Nephron (organoid): ENCODE measurements at regions not wholly inside any gene's neighbourhood (a gene's known extent, or its start where the extent isn't known, plus 50 kb on each side); places are given as distances from the start of the nearest gene placed in this dataset.

Experiments used
- H3K27ac Mint-ChIP-seq, 3 experiments: 2 replicates each; pipeline ENCODE4 v1.8.0; 2020; ENCODE audit warnings: mixed read lengths in 3 of 3, mild to moderate bottlenecking in 2 of 3, moderate library complexity in 1 of 3
- H3K27me3 Mint-ChIP-seq: 2 replicates; pipeline ENCODE4 v1.8.0; 2021; ENCODE audit warnings: low read depth, mild to moderate bottlenecking, moderate library complexity, mixed read lengths
- H3K36me3 Mint-ChIP-seq: 2 replicates; pipeline ENCODE4 v1.8.0; 2020; ENCODE audit warnings: low read depth, mixed read lengths
- H3K4me1 Mint-ChIP-seq: 2 replicates; pipeline ENCODE4 v1.8.0; 2020; ENCODE audit warnings: mixed read lengths
- H3K4me3 Mint-ChIP-seq, 3 experiments: 2 replicates each; pipeline ENCODE4 v1.8.0; 2020; ENCODE audit warnings: mild to moderate bottlenecking in 3 of 3, mixed read lengths in 3 of 3, moderate library complexity in 2 of 3
- H3K9me3 Mint-ChIP-seq: 2 replicates; pipeline ENCODE4 v1.8.0; 2020; ENCODE audit warnings: mixed read lengths
- TF ChIP-seq, protein P1 (sequence below), 3 experiments: fragments of 200-600 bp; sonication (generic); IDR thresholded peaks; one replicate each; pipeline ENCODE4 v1.5.0; 2021; ENCODE audit warnings: antibody characterized with exemption in 3 of 3; ENCODE audit not compliant: unreplicated experiment in 3 of 3

DNA sequence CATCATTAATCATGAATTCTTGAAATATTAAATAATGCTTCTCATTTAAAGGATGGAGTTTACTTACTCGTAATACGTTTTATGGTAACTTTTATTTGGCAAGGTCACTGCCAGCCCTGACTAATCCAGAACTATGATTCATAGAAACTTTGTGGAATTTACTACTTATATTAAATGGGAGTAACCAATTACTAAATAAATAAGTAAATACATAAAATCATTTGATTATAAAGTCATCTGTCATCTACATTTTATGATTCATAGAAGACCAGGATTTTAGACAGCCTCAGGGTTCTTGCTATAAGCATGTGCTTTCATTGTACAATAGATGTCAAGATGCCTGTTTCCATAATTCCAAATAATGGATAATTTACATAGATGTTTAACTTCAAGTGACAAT lies 611.1 kb downstream of the TBC1D4 start:
- no peaks in the 10 kb centered on the region for H3K27me3 Mint-ChIP-seq
- H3K4me1 Mint-ChIP-seq = peaks cover 13% of the 10 kb centered on the region
- H3K9me3 Mint-ChIP-seq = peaks cover 25% of the 10 kb centered on the region
- peaks cover 15% of the 10 kb centered on the region for H3K36me3 Mint-ChIP-seq
- no peak overlapping the region for H3K4me3 Mint-ChIP-seq
- H3K27ac Mint-ChIP-seq = no peak overlapping the region
- TF ChIP-seq, protein P1, sequence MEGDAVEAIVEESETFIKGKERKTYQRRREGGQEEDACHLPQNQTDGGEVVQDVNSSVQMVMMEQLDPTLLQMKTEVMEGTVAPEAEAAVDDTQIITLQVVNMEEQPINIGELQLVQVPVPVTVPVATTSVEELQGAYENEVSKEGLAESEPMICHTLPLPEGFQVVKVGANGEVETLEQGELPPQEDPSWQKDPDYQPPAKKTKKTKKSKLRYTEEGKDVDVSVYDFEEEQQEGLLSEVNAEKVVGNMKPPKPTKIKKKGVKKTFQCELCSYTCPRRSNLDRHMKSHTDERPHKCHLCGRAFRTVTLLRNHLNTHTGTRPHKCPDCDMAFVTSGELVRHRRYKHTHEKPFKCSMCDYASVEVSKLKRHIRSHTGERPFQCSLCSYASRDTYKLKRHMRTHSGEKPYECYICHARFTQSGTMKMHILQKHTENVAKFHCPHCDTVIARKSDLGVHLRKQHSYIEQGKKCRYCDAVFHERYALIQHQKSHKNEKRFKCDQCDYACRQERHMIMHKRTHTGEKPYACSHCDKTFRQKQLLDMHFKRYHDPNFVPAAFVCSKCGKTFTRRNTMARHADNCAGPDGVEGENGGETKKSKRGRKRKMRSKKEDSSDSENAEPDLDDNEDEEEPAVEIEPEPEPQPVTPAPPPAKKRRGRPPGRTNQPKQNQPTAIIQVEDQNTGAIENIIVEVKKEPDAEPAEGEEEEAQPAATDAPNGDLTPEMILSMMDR (IDR thresholded peaks at IDR 0.05; ENCODE audit: unreplicated experiment in 3 of 3) = no peak

DNA sequence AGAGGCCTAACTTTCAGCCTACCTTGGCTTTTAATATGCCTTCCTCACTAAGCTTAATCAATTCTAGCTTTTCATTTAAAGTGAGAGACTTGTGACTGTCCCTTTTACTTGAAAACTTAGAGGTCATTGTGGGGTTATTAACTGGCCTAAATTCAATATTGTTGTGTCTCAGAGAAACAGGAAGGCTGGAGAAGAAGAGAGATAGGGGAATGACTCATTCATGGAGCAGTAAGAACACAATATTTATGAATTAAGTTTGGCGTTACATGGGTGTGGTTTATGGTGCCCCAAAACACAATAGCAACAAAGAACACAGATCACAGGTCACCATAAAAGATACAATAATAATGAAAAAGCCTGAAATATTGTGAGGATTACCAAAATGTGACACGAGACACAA lies 612.1 kb downstream of the TBC1D4 start:
- H3K9me3 Mint-ChIP-seq = peaks cover 28% of the 10 kb centered on the region
- peaks cover 20% of the 10 kb centered on the region for H3K4me1 Mint-ChIP-seq
- no peak overlapping the region for H3K4me3 Mint-ChIP-seq
- H3K27me3 Mint-ChIP-seq = no peaks in the 10 kb centered on the region
- H3K36me3 Mint-ChIP-seq = peaks cover 15% of the 10 kb centered on the region
- H3K27ac Mint-ChIP-seq = no peak overlapping the region
- TF ChIP-seq, protein P1 (IDR thresholded peaks at IDR 0.05; ENCODE audit: unreplicated experiment in 3 of 3) = no peak

DNA sequence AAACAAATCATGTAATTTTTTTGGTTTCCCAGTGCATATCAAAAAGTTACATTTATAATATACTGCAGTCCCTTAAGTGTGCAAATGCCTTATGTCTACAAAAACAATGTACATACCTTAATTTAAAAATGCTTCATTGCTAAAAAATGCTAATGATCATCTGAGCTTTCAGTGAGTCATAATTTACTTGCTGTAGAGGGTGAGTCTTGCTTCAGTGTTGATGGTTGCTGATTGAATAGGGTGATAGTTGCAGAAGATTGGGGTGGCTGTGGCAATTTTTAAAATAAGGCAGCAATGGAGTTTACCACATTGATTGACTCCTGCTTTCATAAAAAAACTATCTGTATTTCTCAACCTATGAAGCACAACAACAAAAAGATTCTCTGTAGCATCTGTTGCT lies 613.9 kb downstream of the TBC1D4 start:
- peaks cover 13% of the 10 kb centered on the region for H3K36me3 Mint-ChIP-seq
- peaks cover 20% of the 10 kb centered on the region for H3K4me1 Mint-ChIP-seq
- H3K27me3 Mint-ChIP-seq = no peaks in the 10 kb centered on the region
- no peak overlapping the region for H3K27ac Mint-ChIP-seq
- H3K9me3 Mint-ChIP-seq = peaks cover 26% of the 10 kb centered on the region
- no peak overlapping the region for H3K4me3 Mint-ChIP-seq
- TF ChIP-seq, protein P1 (IDR thresholded peaks at IDR 0.05; ENCODE audit: unreplicated experiment in 3 of 3) = no peak

DNA sequence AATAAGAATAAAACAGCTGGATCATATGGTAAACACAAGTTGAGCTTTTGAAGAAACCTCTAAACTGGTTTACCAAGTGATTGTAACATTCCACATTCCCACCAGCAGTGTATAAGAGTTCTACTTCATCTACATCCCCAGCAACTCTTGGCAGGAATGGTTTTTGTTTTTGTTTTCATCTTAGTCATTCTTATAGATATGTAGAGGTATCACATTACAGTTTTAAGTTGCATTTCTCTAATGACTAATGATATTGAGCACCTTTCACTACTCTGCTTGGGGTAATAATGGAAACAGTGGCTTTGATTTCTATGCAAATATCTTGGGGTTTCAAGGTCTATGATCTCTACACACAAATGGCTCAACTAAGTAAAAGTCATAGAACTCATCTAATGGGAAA lies 614.5 kb downstream of the TBC1D4 start:
- Mint-ChIP-seq H3K4me1 (peaks cover 20% of the 10 kb centered on the region), H3K36me3 (peaks cover 11% of the 10 kb centered on the region), H3K27me3 (no peaks in the 10 kb centered on the region), H3K9me3 (peaks cover 24% of the 10 kb centered on the region), H3K27ac (no peak overlapping the region), H3K4me3 (no peak overlapping the region)
- TF ChIP-seq, protein P1 (IDR thresholded peaks at IDR 0.05; ENCODE audit: unreplicated experiment in 3 of 3) = no peak

DNA sequence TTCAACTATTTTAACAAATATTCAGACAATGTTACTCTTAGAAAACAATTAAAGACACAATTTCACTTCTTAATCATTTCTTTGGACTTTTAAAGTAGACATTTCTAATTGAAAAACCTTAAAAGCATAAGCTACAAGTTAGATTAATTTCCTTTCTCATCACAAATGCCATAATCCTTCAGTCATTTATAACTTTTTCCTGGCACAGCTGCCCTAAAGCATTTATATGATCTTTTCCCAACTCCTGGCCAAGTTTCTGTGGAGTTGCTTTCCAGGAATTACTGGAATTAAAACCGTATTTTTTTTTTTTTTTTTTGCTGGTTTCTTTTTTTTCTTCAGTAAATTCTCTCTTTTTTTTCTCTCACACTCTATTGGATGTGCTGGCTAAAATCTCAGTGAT lies 615.9 kb downstream of the TBC1D4 start:
- Mint-ChIP-seq H3K36me3 (peaks cover 11% of the 10 kb centered on the region), H3K4me3 (no peak overlapping the region), H3K27me3 (no peaks in the 10 kb centered on the region), H3K9me3 (peaks cover 21% of the 10 kb centered on the region), H3K4me1 (peaks cover 12% of the 10 kb centered on the region), H3K27ac (no peak overlapping the region)
- TF ChIP-seq, protein P1 (IDR thresholded peaks at IDR 0.05; ENCODE audit: unreplicated experiment in 3 of 3) = no peak

DNA sequence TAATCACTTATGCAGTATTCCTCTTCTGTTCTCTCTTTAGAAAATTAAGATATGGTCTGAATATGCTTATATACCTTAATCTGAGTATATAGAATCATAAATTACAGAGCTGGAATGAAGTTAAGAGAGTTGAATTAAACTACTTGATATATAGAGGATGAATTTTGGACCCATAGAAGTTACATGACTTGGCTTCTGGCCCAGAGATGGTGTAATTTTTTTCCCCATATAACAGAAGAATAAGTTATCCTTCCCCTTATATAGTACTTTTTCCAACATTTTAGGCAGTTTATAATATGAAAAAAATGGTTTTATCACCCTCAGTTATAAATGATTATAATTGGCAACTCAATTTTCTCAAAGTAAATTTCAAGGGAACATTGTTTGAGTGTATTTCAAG lies 616.3 kb downstream of the TBC1D4 start:
- Mint-ChIP-seq H3K9me3 (peaks cover 20% of the 10 kb centered on the region), H3K27me3 (no peaks in the 10 kb centered on the region), H3K4me3 (no peak overlapping the region), H3K27ac (no peak overlapping the region), H3K36me3 (peaks cover 11% of the 10 kb centered on the region), H3K4me1 (peaks cover 11% of the 10 kb centered on the region)
- TF ChIP-seq, protein P1 (IDR thresholded peaks at IDR 0.05; ENCODE audit: unreplicated experiment in 3 of 3) = no peak
